Liver (tissue), 8 donors: ENCODE measurements at regions not wholly inside any gene's neighbourhood (a gene's known extent, or its start where the extent isn't known, plus 50 kb on each side); places are given as distances from the start of the nearest gene placed in this dataset.

Experiments
- DNase-seq: peaks from one replicate; pipeline ENCODE4 v3.0.0-alpha.2; 2017; ENCODE audit warnings: low spot score
- H3K27ac ChIP-seq, 2 donors: one replicate each; pipeline ENCODE4 v1.7.0; 2013; ENCODE audit warnings: inconsistent platforms in 2 of 2, low read length in 2 of 2, control low read depth in 1 of 2, low read depth in 1 of 2, mild to moderate bottlenecking in 1 of 2
- H3K27me3 ChIP-seq, 4 donors: one replicate each; pipeline versions ENCODE4 v1.6.1 to v1.7.0; 2013; ENCODE audit warnings: low read length in 3 of 4, inconsistent platforms in 1 of 4, mild to moderate bottlenecking in 1 of 4, moderate library complexity in 1 of 4; ENCODE audit not compliant: control insufficient read depth in 4 of 4, insufficient read depth in 4 of 4
- H3K36me3 ChIP-seq, 4 donors: one replicate each; pipeline versions ENCODE4 v1.6.1 to v1.7.0; 2013; ENCODE audit warnings: low read length in 3 of 4, mild to moderate bottlenecking in 3 of 4, low read depth in 1 of 4, moderate library complexity in 1 of 4; ENCODE audit not compliant: control insufficient read depth in 4 of 4, insufficient read depth in 3 of 4
- H3K4me1 ChIP-seq, 4 donors: one replicate each; pipeline versions ENCODE4 v1.6.1 to v1.7.0; 2013; ENCODE audit warnings: low read length in 3 of 4, mild to moderate bottlenecking in 3 of 4, moderate library complexity in 1 of 4; ENCODE audit not compliant: control insufficient read depth in 4 of 4, insufficient read depth in 4 of 4
- H3K4me3 ChIP-seq, 3 donors: one replicate each; pipeline versions ENCODE4 v1.6.1 to v1.7.0; 2013; ENCODE audit warnings: low read length in 3 of 3, control low read depth in 1 of 3, low read depth in 1 of 3, mild to moderate bottlenecking in 1 of 3
- H3K9ac ChIP-seq, 2 donors: one replicate each; pipeline ENCODE4 v1.7.0; 2013; ENCODE audit warnings: low read length in 2 of 2, mild to moderate bottlenecking in 2 of 2, moderate library complexity in 2 of 2, control low read depth in 1 of 2, low read depth in 1 of 2
- H3K9me3 ChIP-seq, 4 donors: one replicate each; pipeline versions ENCODE4 v1.6.1 to v1.7.0; 2013; ENCODE audit warnings: low read length in 3 of 4; ENCODE audit not compliant: control insufficient read depth in 4 of 4
- EGR1 ChIP-seq, 2 donors: IDR thresholded peaks; 2 replicates each; pipeline ENCODE4 v1.6.1; 2016 to 2018; ENCODE audit warnings: antibody characterized with exemption in 2 of 2, low read depth in 2 of 2
- FOXA1 ChIP-seq: IDR thresholded peaks from 2 replicates; pipeline ENCODE4 v1.6.1; 2016; ENCODE audit warnings: antibody characterized with exemption
- FOXA2 ChIP-seq: IDR thresholded peaks from 2 replicates; pipeline ENCODE4 v1.6.1; 2016; ENCODE audit warnings: antibody characterized with exemption
- GABPA ChIP-seq, 2 donors: IDR thresholded peaks in 1 of 2; conservative IDR thresholded peaks in 1 of 2; 2 replicates each; pipeline ENCODE4 v1.6.1; 2016; ENCODE audit warnings: antibody characterized with exemption in 2 of 2, mild to moderate bottlenecking in 1 of 2, moderate library complexity in 1 of 2
- HNF4A ChIP-seq, 2 donors: conservative IDR thresholded peaks; 2 replicates each; pipeline ENCODE4 v1.6.1; 2016; ENCODE audit warnings: antibody characterized with exemption in 2 of 2, mild to moderate bottlenecking in 2 of 2
- HNF4G ChIP-seq: IDR thresholded peaks from 2 replicates; pipeline ENCODE4 v1.6.1; 2016; ENCODE audit warnings: antibody characterized with exemption
- JUND ChIP-seq, 2 donors: IDR thresholded peaks; 2 replicates each; pipeline ENCODE4 v1.6.1; 2016; ENCODE audit warnings: antibody characterized with exemption in 2 of 2
- NR2F2 ChIP-seq: IDR thresholded peaks from 2 replicates; pipeline ENCODE4 v1.6.1; 2016; ENCODE audit warnings: antibody characterized with exemption
- RAD21 ChIP-seq, 2 donors: IDR thresholded peaks; 2 replicates each; pipeline ENCODE4 v1.6.1; 2016; ENCODE audit warnings: antibody characterized with exemption in 2 of 2, mild to moderate bottlenecking in 2 of 2
- SP1 ChIP-seq: IDR thresholded peaks from 2 replicates; pipeline ENCODE4 v1.6.1; 2018; ENCODE audit warnings: antibody characterized with exemption, mild to moderate bottlenecking
- TAF1 ChIP-seq: conservative IDR thresholded peaks from 2 replicates; pipeline ENCODE4 v1.6.1; 2016; ENCODE audit warnings: antibody characterized with exemption, mild to moderate bottlenecking
- YY1 ChIP-seq: IDR thresholded peaks from 2 replicates; pipeline ENCODE4 v1.6.1; 2016; ENCODE audit warnings: antibody characterized with exemption, mild to moderate bottlenecking
- WGBS: extraction: QIAGEN DNeasy Blood & Tissue Kit; methylation state at CpG from one replicate; pipeline ENCODE4 v1.1.7; 2013; 5-methylcytosine and 5-hydroxymethylcytosine counted together
- TF ChIP-seq, protein P1 (sequence below): IDR thresholded peaks from 2 replicates; pipeline ENCODE4 v1.6.1; 2016; ENCODE audit warnings: antibody characterized with exemption, mild to moderate bottlenecking
- TF ChIP-seq, protein P2 (sequence below): IDR thresholded peaks from 2 replicates; pipeline ENCODE4 v1.6.1; 2016; ENCODE audit warnings: antibody characterized with exemption
- TF ChIP-seq, protein P3 (sequence below): IDR thresholded peaks from 2 replicates; pipeline ENCODE4 v1.6.1; 2016; ENCODE audit warnings: antibody characterized with exemption
- TF ChIP-seq, protein P4 (sequence below): fragments of 150-350 bp; IDR thresholded peaks from 2 replicates; pipeline ENCODE4 v1.5.1; 2017; ENCODE audit warnings: improper control_type of control experiment, low read depth, low read length; ENCODE audit not compliant: missing input control
- donor health status: healthy.
- donor health status: healthy.
- donor health status: healthy.
- donor health status: healthy.
- donor health status: healthy.

DNA sequence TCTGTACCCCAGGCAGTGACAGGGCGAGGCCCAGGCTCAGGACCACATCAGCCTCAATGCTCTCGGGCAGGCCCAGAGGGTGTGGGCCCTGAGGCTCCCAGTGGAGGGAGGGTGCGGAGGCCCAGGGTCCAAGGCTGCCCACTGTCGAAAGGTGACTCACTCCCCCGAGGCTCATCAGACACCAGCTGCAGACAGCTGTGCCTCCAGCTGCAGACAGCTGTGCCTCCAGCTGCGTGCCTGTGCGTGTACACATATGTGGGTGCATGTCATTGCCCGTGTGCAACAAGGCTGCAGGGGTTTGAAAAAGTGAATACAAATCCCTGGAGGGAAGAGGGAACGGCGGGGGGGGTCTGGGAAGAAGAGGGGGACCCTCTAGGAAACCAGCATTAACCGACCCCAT is 134.3 kb downstream of the BRD1 start:
- no peak for DNase-seq
- Histone ChIP-seq H3K9ac (no peak overlapping the region), H3K36me3 (no peaks in the 10 kb centered on the region), H3K4me3 (no peak overlapping the region), H3K27ac (no peak overlapping the region), H3K27me3 (peaks cover 0 to 4% (median 0%) of the 10 kb centered on the region in 4 donors), H3K4me1 (no peaks in the 10 kb centered on the region), H3K9me3 (peaks cover 2 to 10% (median 3%) of the 10 kb centered on the region in 4 donors)
- WGBS = 72% methylated on average over 11 of the region's 11 CpGs
- TF ChIP-seq HNF4A (conservative IDR thresholded peaks at IDR 0.05) (no peak), HNF4G (no peak), EGR1 (IDR thresholded peaks at IDR 0.05; ENCODE audit: low read depth in 2 of 2) (no peak)

DNA sequence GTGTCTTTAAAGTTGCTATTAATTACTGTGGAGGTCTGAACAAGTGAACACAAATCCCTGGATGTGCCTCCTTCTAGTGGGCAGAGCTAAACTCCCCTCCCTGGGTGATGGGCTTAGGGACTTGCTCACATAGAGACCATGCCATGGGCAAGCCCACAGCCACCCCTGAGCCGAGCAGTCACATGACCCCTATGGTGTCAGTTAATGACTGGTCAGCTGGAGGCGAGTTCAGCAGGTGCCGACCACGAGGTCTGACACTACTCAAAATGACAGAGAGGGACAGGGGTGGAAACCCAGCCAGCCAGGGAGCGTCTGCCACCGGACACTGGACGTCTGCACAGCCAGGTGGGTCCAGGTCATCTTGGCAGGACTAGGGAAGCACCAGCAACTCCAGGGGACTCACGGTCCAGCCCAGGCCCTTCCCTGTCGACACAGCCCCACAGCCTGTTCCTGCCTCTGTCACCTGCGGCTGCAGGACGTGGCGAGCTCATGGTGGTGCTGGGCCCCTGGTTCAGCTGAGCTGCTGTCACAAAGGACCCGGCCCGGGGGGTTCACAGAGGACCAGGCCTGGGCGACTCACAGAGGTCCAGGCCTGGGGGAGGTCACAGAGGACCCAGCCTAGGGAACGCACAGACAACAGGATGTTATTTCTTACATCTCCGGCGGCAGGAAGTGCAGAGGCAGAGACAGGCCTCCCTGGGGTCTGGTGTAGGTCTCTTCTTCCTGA is 135.0 kb downstream of the BRD1 start:
- H3K36me3 ChIP-seq = no peaks in the 10 kb centered on the region
- no peak overlapping the region for H3K4me3 ChIP-seq
- H3K27me3 ChIP-seq = peaks cover 0 to 4% (median 0%) of the 10 kb centered on the region in 4 donors
- peaks cover 2 to 10% (median 3%) of the 10 kb centered on the region in 4 donors for H3K9me3 ChIP-seq
- no peaks in the 10 kb centered on the region for H3K4me1 ChIP-seq
- no peak overlapping the region for H3K27ac ChIP-seq
- H3K9ac ChIP-seq = no peak overlapping the region
- TF ChIP-seq FOXA1 (no peak), YY1 (no peak), GABPA (IDR thresholded peaks at IDR 0.05 in 1 of 2, conservative IDR thresholded peaks at IDR 0.05 in 1 of 2) (no peak), FOXA2 (no peak), TAF1 (no peak), SP1 (no peak), RAD21 (IDR thresholded peaks at IDR 0.05) (no peak)
- TF ChIP-seq, protein P1, sequence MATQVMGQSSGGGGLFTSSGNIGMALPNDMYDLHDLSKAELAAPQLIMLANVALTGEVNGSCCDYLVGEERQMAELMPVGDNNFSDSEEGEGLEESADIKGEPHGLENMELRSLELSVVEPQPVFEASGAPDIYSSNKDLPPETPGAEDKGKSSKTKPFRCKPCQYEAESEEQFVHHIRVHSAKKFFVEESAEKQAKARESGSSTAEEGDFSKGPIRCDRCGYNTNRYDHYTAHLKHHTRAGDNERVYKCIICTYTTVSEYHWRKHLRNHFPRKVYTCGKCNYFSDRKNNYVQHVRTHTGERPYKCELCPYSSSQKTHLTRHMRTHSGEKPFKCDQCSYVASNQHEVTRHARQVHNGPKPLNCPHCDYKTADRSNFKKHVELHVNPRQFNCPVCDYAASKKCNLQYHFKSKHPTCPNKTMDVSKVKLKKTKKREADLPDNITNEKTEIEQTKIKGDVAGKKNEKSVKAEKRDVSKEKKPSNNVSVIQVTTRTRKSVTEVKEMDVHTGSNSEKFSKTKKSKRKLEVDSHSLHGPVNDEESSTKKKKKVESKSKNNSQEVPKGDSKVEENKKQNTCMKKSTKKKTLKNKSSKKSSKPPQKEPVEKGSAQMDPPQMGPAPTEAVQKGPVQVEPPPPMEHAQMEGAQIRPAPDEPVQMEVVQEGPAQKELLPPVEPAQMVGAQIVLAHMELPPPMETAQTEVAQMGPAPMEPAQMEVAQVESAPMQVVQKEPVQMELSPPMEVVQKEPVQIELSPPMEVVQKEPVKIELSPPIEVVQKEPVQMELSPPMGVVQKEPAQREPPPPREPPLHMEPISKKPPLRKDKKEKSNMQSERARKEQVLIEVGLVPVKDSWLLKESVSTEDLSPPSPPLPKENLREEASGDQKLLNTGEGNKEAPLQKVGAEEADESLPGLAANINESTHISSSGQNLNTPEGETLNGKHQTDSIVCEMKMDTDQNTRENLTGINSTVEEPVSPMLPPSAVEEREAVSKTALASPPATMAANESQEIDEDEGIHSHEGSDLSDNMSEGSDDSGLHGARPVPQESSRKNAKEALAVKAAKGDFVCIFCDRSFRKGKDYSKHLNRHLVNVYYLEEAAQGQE = no peak
- DNase-seq = no peak
- WGBS = 73% methylated on average over 18 of the region's 18 CpGs

DNA sequence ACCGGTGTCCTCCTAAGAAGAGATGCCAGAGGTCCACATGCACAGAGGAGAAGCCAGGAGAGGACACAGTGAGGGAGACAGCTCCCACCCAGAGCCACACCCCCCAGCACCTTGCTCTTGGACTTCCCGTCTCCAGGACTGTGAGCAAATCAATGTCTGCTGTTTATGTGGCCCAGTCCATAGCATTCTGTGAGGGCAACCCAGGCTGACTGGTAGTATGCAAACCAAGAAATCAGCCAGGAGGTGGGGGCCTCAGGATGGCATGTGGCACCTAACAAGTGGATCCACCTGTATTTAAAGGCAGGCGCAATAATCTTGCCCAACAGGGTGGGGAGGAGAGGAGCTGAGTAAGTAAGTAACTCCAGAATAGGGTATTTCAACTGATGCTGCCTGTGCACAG is 136.4 kb downstream of the BRD1 start:
- Histone ChIP-seq H3K9ac (no peak overlapping the region), H3K36me3 (no peaks in the 10 kb centered on the region), H3K27ac (no peak overlapping the region), H3K4me1 (no peaks in the 10 kb centered on the region), H3K27me3 (peaks cover 0 to 8% (median 0%) of the 10 kb centered on the region in 4 donors), H3K4me3 (no peak overlapping the region), H3K9me3 (peaks cover 0 to 6% (median 1%) of the 10 kb centered on the region in 4 donors)
- WGBS = 92% methylated on average over 3 of the region's 3 CpGs
- DNase-seq = no peak
- TF ChIP-seq FOXA1 (no peak), JUND (IDR thresholded peaks at IDR 0.05) (no peak), GABPA (IDR thresholded peaks at IDR 0.05 in 1 of 2, conservative IDR thresholded peaks at IDR 0.05 in 1 of 2) (no peak), SP1 (no peak), HNF4A (conservative IDR thresholded peaks at IDR 0.05) (no peak), FOXA2 (no peak), NR2F2 (no peak), YY1 (no peak)
- TF ChIP-seq, protein P2, sequence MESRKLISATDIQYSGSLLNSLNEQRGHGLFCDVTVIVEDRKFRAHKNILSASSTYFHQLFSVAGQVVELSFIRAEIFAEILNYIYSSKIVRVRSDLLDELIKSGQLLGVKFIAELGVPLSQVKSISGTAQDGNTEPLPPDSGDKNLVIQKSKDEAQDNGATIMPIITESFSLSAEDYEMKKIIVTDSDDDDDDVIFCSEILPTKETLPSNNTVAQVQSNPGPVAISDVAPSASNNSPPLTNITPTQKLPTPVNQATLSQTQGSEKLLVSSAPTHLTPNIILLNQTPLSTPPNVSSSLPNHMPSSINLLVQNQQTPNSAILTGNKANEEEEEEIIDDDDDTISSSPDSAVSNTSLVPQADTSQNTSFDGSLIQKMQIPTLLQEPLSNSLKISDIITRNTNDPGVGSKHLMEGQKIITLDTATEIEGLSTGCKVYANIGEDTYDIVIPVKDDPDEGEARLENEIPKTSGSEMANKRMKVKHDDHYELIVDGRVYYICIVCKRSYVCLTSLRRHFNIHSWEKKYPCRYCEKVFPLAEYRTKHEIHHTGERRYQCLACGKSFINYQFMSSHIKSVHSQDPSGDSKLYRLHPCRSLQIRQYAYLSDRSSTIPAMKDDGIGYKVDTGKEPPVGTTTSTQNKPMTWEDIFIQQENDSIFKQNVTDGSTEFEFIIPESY = no peak
- TF ChIP-seq, protein P1 = no peak
- TF ChIP-seq, protein P3, sequence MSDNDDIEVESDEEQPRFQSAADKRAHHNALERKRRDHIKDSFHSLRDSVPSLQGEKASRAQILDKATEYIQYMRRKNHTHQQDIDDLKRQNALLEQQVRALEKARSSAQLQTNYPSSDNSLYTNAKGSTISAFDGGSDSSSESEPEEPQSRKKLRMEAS = no peak
- TF ChIP-seq, protein P4, sequence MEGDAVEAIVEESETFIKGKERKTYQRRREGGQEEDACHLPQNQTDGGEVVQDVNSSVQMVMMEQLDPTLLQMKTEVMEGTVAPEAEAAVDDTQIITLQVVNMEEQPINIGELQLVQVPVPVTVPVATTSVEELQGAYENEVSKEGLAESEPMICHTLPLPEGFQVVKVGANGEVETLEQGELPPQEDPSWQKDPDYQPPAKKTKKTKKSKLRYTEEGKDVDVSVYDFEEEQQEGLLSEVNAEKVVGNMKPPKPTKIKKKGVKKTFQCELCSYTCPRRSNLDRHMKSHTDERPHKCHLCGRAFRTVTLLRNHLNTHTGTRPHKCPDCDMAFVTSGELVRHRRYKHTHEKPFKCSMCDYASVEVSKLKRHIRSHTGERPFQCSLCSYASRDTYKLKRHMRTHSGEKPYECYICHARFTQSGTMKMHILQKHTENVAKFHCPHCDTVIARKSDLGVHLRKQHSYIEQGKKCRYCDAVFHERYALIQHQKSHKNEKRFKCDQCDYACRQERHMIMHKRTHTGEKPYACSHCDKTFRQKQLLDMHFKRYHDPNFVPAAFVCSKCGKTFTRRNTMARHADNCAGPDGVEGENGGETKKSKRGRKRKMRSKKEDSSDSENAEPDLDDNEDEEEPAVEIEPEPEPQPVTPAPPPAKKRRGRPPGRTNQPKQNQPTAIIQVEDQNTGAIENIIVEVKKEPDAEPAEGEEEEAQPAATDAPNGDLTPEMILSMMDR = no peak
